H9 (cell line): ENCODE measurements at regions not wholly inside any gene's neighbourhood (a gene's known extent, or its start where the extent isn't known, plus 50 kb on each side); places are given as distances from the start of the nearest gene placed in this dataset.

ENCODE experiments used
- DNase-seq: peaks from one replicate; pipeline ENCODE4 v3.0.0-alpha.2; 2017
- H2AFZ ChIP-seq: one replicate; pipeline ENCODE4 v1.6.1; 2013; ENCODE audit warnings: mild to moderate bottlenecking, low read length, control low read depth, moderate library complexity
- H2AK5ac ChIP-seq: 2 replicates; pipeline ENCODE4 v1.6.1; 2013; ENCODE audit warnings: low read length, control low read depth, mixed read lengths; ENCODE audit not compliant: insufficient read length
- H2BK120ac ChIP-seq: one replicate; pipeline ENCODE4 v1.6.1; 2013; ENCODE audit warnings: low read depth, mild to moderate bottlenecking, low read length, control low read depth, inconsistent platforms; ENCODE audit not compliant: poor library complexity, severe bottlenecking
- H2BK12ac ChIP-seq: 2 replicates; pipeline ENCODE4 v1.6.1; 2013; ENCODE audit warnings: low read length, control low read depth, mixed read lengths, low read depth; ENCODE audit not compliant: insufficient read length
- H2BK15ac ChIP-seq: 2 replicates; pipeline ENCODE4 v1.6.1; 2013; ENCODE audit warnings: low read depth, low read length, control low read depth
- H2BK20ac ChIP-seq: one replicate; pipeline ENCODE4 v1.6.1; 2013; ENCODE audit warnings: low read depth, mild to moderate bottlenecking, low read length, control low read depth, inconsistent platforms; ENCODE audit not compliant: poor library complexity, severe bottlenecking
- H2BK5ac ChIP-seq: 2 replicates; pipeline ENCODE4 v1.6.1; 2013; ENCODE audit warnings: low read length, control low read depth, mixed read lengths; ENCODE audit not compliant: insufficient read length
- H3K14ac ChIP-seq: 2 replicates; pipeline ENCODE4 v1.6.1; 2013; ENCODE audit warnings: low read length, control low read depth; ENCODE audit not compliant: insufficient read depth
- H3K18ac ChIP-seq: 2 replicates; pipeline ENCODE4 v1.6.1; 2013; ENCODE audit warnings: low read depth, mild to moderate bottlenecking, mixed read lengths, low read length, control low read depth; ENCODE audit not compliant: insufficient read length
- H3K23ac ChIP-seq: 2 replicates; pipeline ENCODE4 v1.6.1; 2013; ENCODE audit warnings: low read length, control low read depth, mixed read lengths, low read depth; ENCODE audit not compliant: insufficient read length
- H3K23me2 ChIP-seq: 2 replicates; pipeline ENCODE4 v1.6.1; 2013; ENCODE audit warnings: low read depth, mild to moderate bottlenecking, mixed read lengths, low read length, control low read depth; ENCODE audit not compliant: insufficient read length, poor library complexity, severe bottlenecking
- H3K27ac ChIP-seq: 2 replicates; pipeline ENCODE4 v1.5.1; 2013; ENCODE audit warnings: low read length, control low read depth, mixed read lengths, low read depth; ENCODE audit not compliant: insufficient read length
- H3K27me3 ChIP-seq: 2 replicates; pipeline ENCODE4 v1.6.1; 2013; ENCODE audit warnings: low read length, control low read depth, inconsistent platforms; ENCODE audit not compliant: insufficient read depth
- H3K4ac ChIP-seq: 2 replicates; pipeline ENCODE4 v1.6.1; 2013; ENCODE audit warnings: low read depth, mild to moderate bottlenecking, control low read depth, inconsistent platforms, low read length, moderate library complexity
- H3K4me1 ChIP-seq: 2 replicates; pipeline ENCODE4 v1.6.1; 2013; ENCODE audit warnings: low read length, control low read depth, inconsistent platforms; ENCODE audit not compliant: insufficient read depth
- H3K4me2 ChIP-seq: 2 replicates; pipeline ENCODE4 v1.6.1; 2013; ENCODE audit warnings: low read length, control low read depth, mixed read lengths; ENCODE audit not compliant: insufficient read length, insufficient read depth
- H3K56ac ChIP-seq: 2 replicates; pipeline ENCODE4 v1.6.1; 2013; ENCODE audit warnings: low read depth, mild to moderate bottlenecking, mixed read lengths, low read length, control low read depth; ENCODE audit not compliant: insufficient read length
- H3K79me1 ChIP-seq: 2 replicates; pipeline ENCODE4 v1.6.1; 2013; ENCODE audit warnings: low read depth, mild to moderate bottlenecking, moderate library complexity, low read length, control low read depth, inconsistent platforms; ENCODE audit not compliant: insufficient read depth, poor library complexity, severe bottlenecking
- H3K79me2 ChIP-seq: 2 replicates; pipeline ENCODE4 v1.6.1; 2013; ENCODE audit warnings: low read length, control low read depth, inconsistent platforms; ENCODE audit not compliant: insufficient read depth
- H3K9ac ChIP-seq: 2 replicates; pipeline ENCODE4 v1.6.1; 2013; ENCODE audit warnings: low read length, control low read depth, mixed read lengths; ENCODE audit not compliant: insufficient read length; ENCODE audit errors: extremely low read depth
- H3K9me3 ChIP-seq: one replicate; pipeline ENCODE4 v1.6.1; 2013; ENCODE audit warnings: low read depth, low read length, inconsistent platforms; ENCODE audit not compliant: control insufficient read depth
- H3T11ph ChIP-seq: one replicate; pipeline ENCODE4 v1.6.1; 2013; ENCODE audit warnings: mild to moderate bottlenecking, low read length, control low read depth, inconsistent platforms
- H4K20me1 ChIP-seq: one replicate; pipeline ENCODE4 v1.6.1; 2013; ENCODE audit not compliant: control insufficient read depth, insufficient read length, insufficient read depth
- H4K5ac ChIP-seq: 2 replicates; pipeline ENCODE4 v1.6.1; 2013; ENCODE audit warnings: low read depth, mild to moderate bottlenecking, mixed read lengths, low read length, control low read depth; ENCODE audit not compliant: insufficient read length
- H4K8ac ChIP-seq: replicated peaks from 2 replicates; pipeline ENCODE4 v1.6.1; 2013; ENCODE audit warnings: low read length, control low read depth, mixed read lengths, low read depth; ENCODE audit not compliant: insufficient read length
- H4K91ac ChIP-seq: 2 replicates; pipeline ENCODE4 v1.6.1; 2013; ENCODE audit warnings: low read depth, mild to moderate bottlenecking, moderate library complexity, mixed read lengths, low read length, control low read depth; ENCODE audit not compliant: insufficient read length
- H3K27ac Mint-ChIP-seq, 3 experiments: 2 replicates in 2 of 3; 3 replicates in 1 of 3; pipeline ENCODE4 v1.8.0; 2020 to 2021; ENCODE audit warnings: mixed read lengths in 3 of 3, mild to moderate bottlenecking in 1 of 3, moderate library complexity in 1 of 3
- H3K27me3 Mint-ChIP-seq: 2 replicates; pipeline ENCODE4 v1.8.0; 2021; ENCODE audit warnings: low read depth, mild to moderate bottlenecking, moderate library complexity, mixed read lengths
- H3K36me3 Mint-ChIP-seq, 3 experiments: 2 replicates in 2 of 3; 3 replicates in 1 of 3; pipeline ENCODE4 v1.8.0; 2020 to 2021; ENCODE audit warnings: low read depth in 3 of 3, mixed read lengths in 3 of 3; ENCODE audit not compliant: insufficient read depth in 1 of 3
- H3K4me1 Mint-ChIP-seq, 2 experiments: 2 replicates each; pipeline ENCODE4 v1.8.0; 2020; ENCODE audit warnings: mixed read lengths in 2 of 2
- H3K4me3 Mint-ChIP-seq, 2 experiments: 2 replicates in 1 of 2; 3 replicates in 1 of 2; pipeline ENCODE4 v1.8.0; 2020 to 2021; ENCODE audit warnings: mild to moderate bottlenecking in 2 of 2, mixed read lengths in 2 of 2, moderate library complexity in 1 of 2
- H3K9me3 Mint-ChIP-seq, 2 experiments: 2 replicates in 1 of 2; 3 replicates in 1 of 2; pipeline ENCODE4 v1.8.0; 2020; ENCODE audit warnings: mild to moderate bottlenecking in 2 of 2, mixed read lengths in 2 of 2, moderate library complexity in 1 of 2
- CTCF ChIP-seq: fragments of 200-600 bp; sonication (generic); conservative IDR thresholded peaks from 3 replicates; pipeline ENCODE4 v1.8.0; 2021; ENCODE audit warnings: antibody characterized with exemption, mild to moderate bottlenecking
- WGBS: extraction: QIAGEN DNeasy Blood & Tissue Kit; methylation state at CpG from one replicate; pipeline ENCODE4 v1.1.7; 2013; ENCODE audit warnings: missing lambda C conversion rate, low lambda C conversion rate, mixed read lengths; ENCODE audit not compliant: insufficient read length; ENCODE audit errors: extremely low coverage; 5-methylcytosine and 5-hydroxymethylcytosine counted together

GRCh38 chr9:74007833-74008232 is 489.3 kb upstream of the RORB start:
- no peak overlapping the region for H3K14ac ChIP-seq
- no peak overlapping the region for H2BK15ac ChIP-seq
- Mint-ChIP-seq H3K4me3 (no peak overlapping the region), H3K27me3 (no peaks in the 10 kb centered on the region), H3K27ac (no peak overlapping the region), H3K4me1 (peaks cover 2 to 4% of the 10 kb centered on the region in 2 experiments; a peak in 1 of 4 replicates), H3K9me3 (peaks cover 0 to 2% of the 10 kb centered on the region in 2 experiments; a peak in 1 of 5 replicates), H3K36me3 (peaks cover 0 to 20% (median 11%) of the 10 kb centered on the region in 3 experiments; a peak in 6 of 7 replicates)
- no peak overlapping the region for H4K91ac ChIP-seq
- no peak overlapping the region for H2AK5ac ChIP-seq
- H3K27ac ChIP-seq = no peak overlapping the region
- H3K4ac ChIP-seq = no peak overlapping the region
- no peak overlapping the region for H2BK20ac ChIP-seq
- no peak overlapping the region for H2BK5ac ChIP-seq
- no peaks in the 10 kb centered on the region for H3K23me2 ChIP-seq
- no peak overlapping the region for H3T11ph ChIP-seq
- no peak overlapping the region for H3K9ac ChIP-seq
- no peak overlapping the region for H3K23ac ChIP-seq
- H4K5ac ChIP-seq = no peak overlapping the region
- WGBS = no CpG with 5 or more reads among the region's 3 CpGs
- no peaks in the 10 kb centered on the region for H3K79me2 ChIP-seq
- DNase-seq = no peak
- no peak overlapping the region for H4K8ac ChIP-seq
- TF ChIP-seq CTCF = no peak
- H3K4me2 ChIP-seq = no peak overlapping the region
- H2AFZ ChIP-seq = no peak overlapping the region
- no peaks in the 10 kb centered on the region for H3K4me1 ChIP-seq
- no peaks in the 10 kb centered on the region for H3K27me3 ChIP-seq
- H3K56ac ChIP-seq = no peak overlapping the region
- no peak overlapping the region for H3K18ac ChIP-seq
- H3K9me3 ChIP-seq = no peaks in the 10 kb centered on the region
- no peak overlapping the region for H2BK12ac ChIP-seq
- no peaks in the 10 kb centered on the region for H4K20me1 ChIP-seq
- no peak overlapping the region for H2BK120ac ChIP-seq
- no peaks in the 10 kb centered on the region for H3K79me1 ChIP-seq
